Endothelial cell of umbilical vein (primary cell): ENCODE measurements at regions not wholly inside any gene's neighbourhood (a gene's known extent, or its start where the extent isn't known, plus 50 kb on each side); places are given as distances from the start of the nearest gene placed in this dataset.

ENCODE experiments used
- BruUV-seq: library from RNA; stranded (reverse); fragments of 400-500 nt; replicated peaks from 2 replicates; lab custom pipeline; 2021; lab: Mats Ljungman, UMichigan
- CTCF ChIA-PET: fragments of 300-600, 350-600 bp; sonication (Branson Sonifier 250); formaldehyde crosslinking; loops from one replicate; lab custom pipeline; 2021; ENCODE audit warnings: antibody characterized with exemption, inconsistent platforms; lab: Charles Lee
- POLR2A ChIA-PET: fragments of 300-600, 350-600 bp; sonication (Branson Sonifier 250); formaldehyde crosslinking; loops from one replicate; lab custom pipeline; 2021; ENCODE audit warnings: antibody characterized with exemption, inconsistent platforms; lab: Charles Lee
- DNase-seq: peaks from one replicate; pipeline ENCODE4 v3.0.0-alpha.2; 2011; ENCODE audit warnings: low read depth, low spot score
- FAIRE-seq: peaks from 2 replicates; lab custom pipeline; 2011; peaks lifted over from hg19 to GRCh38; lab: Jason Lieb, UNC
- H2AFZ ChIP-seq: 2 replicates; pipeline ENCODE4 v1.6.0; 2012; ENCODE audit warnings: low read depth, low read length, control low read depth, inconsistent platforms
- H3K27ac ChIP-seq: 2 replicates; pipeline ENCODE4 v1.5.1; 2011; ENCODE audit warnings: low read depth, mild to moderate bottlenecking, control low read depth, low read length, moderate library complexity; ENCODE audit not compliant: insufficient read depth
- H3K27me3 ChIP-seq, 2 experiments: 2 replicates each; pipeline versions ENCODE4 v1.6.0 to v1.6.1; 2011; ENCODE audit warnings: low read length in 2 of 2, mixed read lengths in 1 of 2; ENCODE audit not compliant: control insufficient read depth in 2 of 2, insufficient read depth in 2 of 2
- H3K36me3 ChIP-seq, 2 experiments: 2 replicates in 1 of 2; 3 replicates in 1 of 2; pipeline ENCODE4 v1.5.1; 2011; ENCODE audit warnings: low read length in 2 of 2, mild to moderate bottlenecking in 1 of 2, moderate library complexity in 1 of 2; ENCODE audit not compliant: control insufficient read depth in 2 of 2, insufficient read depth in 2 of 2; ENCODE audit errors: extremely low read depth in 1 of 2
- H3K4me1 ChIP-seq: 3 replicates; pipeline ENCODE4 v1.5.1; 2011; ENCODE audit warnings: mild to moderate bottlenecking, low read length; ENCODE audit not compliant: control insufficient read depth, insufficient read depth; ENCODE audit errors: extremely low read depth
- H3K4me2 ChIP-seq: 2 replicates; pipeline ENCODE4 v1.6.1; 2011; ENCODE audit warnings: low read length, control low read depth, mixed read lengths; ENCODE audit not compliant: insufficient read depth
- H3K4me3 ChIP-seq, 3 experiments: fragments of 200-600 bp in 1 of 3; sonication (generic), shearing (Covaris generic) in 1 of 3; replicated peaks in 1 of 3; 2 replicates each; pipeline ENCODE4 v1.5.1; 2011 to 2016; ENCODE audit warnings: control low read depth in 3 of 3, low read length in 3 of 3, mild to moderate bottlenecking in 2 of 3, inconsistent platforms in 1 of 3, low read depth in 1 of 3, moderate library complexity in 1 of 3; ENCODE audit not compliant: insufficient read depth in 1 of 3
- H3K79me2 ChIP-seq: 2 replicates; pipeline ENCODE4 v1.6.0; 2012; ENCODE audit warnings: low read length, inconsistent platforms; ENCODE audit not compliant: control insufficient read depth, insufficient read depth
- H3K9ac ChIP-seq: replicated peaks from 2 replicates; pipeline ENCODE3; 2011; ENCODE audit warnings: low read length, control low read depth; ENCODE audit not compliant: insufficient read depth; ENCODE audit errors: extremely low read depth
- H3K9me1 ChIP-seq: replicated peaks from 3 replicates; pipeline ENCODE4 v1.6.0; 2011; ENCODE audit warnings: mild to moderate bottlenecking, low read length; ENCODE audit not compliant: control insufficient read depth, insufficient read depth; ENCODE audit errors: extremely low read depth
- H3K9me3 ChIP-seq: replicated peaks from 2 replicates; pipeline ENCODE4 v1.5.1; 2012; ENCODE audit warnings: low read length, inconsistent platforms; ENCODE audit not compliant: control insufficient read depth, insufficient read depth
- H4K20me1 ChIP-seq: replicated peaks from 2 replicates; pipeline ENCODE3; 2011; ENCODE audit warnings: mild to moderate bottlenecking, low read length; ENCODE audit not compliant: control insufficient read depth, insufficient read depth; ENCODE audit errors: extremely low read depth
- EZH2 ChIP-seq: IDR thresholded peaks from 2 replicates; pipeline ENCODE4 v1.6.1; 2012; ENCODE audit warnings: borderline replicate concordance, low read depth, mild to moderate bottlenecking, moderate library complexity, low read length, inconsistent platforms; ENCODE audit not compliant: severe bottlenecking
- FOS ChIP-seq: IDR thresholded peaks from 2 replicates; pipeline ENCODE4 v1.6.1; 2011; ENCODE audit warnings: mild to moderate bottlenecking, low read length, moderate library complexity, borderline replicate concordance; ENCODE audit not compliant: insufficient read depth
- GATA2 ChIP-seq: IDR thresholded peaks from 2 replicates; pipeline ENCODE4 v1.7.0; 2011; ENCODE audit warnings: low read depth, mild to moderate bottlenecking, moderate library complexity, mixed read lengths, low read length; ENCODE audit not compliant: insufficient read length, insufficient read depth
- JUN ChIP-seq: IDR thresholded peaks from 2 replicates; pipeline ENCODE4 v1.6.1; 2011; ENCODE audit warnings: borderline replicate concordance, low read depth; ENCODE audit not compliant: insufficient read length, insufficient read depth
- MYC ChIP-seq: IDR thresholded peaks from one replicate; pipeline ENCODE4 v1.6.1; 2011; ENCODE audit warnings: mild to moderate bottlenecking, low read depth, low read length
- POLR2A ChIP-seq: IDR thresholded peaks from 2 replicates; pipeline ENCODE4 v1.6.1; 2012; ENCODE audit warnings: low read depth, mild to moderate bottlenecking, control low read depth, low read length
- POLR2AphosphoS5 ChIP-seq: IDR thresholded peaks from 2 replicates; pipeline ENCODE4 v1.6.1; 2012; ENCODE audit warnings: low read depth, mild to moderate bottlenecking, control low read depth, low read length, moderate library complexity; ENCODE audit not compliant: insufficient read depth
- dilution Hi-C: fragments of 300-500 bp; cut with MboI; formaldehyde crosslinking; loops from one replicate; pipeline ENCODE4 v1.15.0; 2019; ENCODE audit warnings: low sequenced_read_pairs; ENCODE audit not compliant: extremely low pct_ligation_motif_present
- intact Hi-C: fragments of 100-400 bp; cut with micrococcal nuclease; formaldehyde crosslinking; loops from one replicate; pipeline ENCODE4 v1.10.0; 2022
- TF ChIP-seq, protein P1 (sequence below): IDR thresholded peaks from 2 replicates; pipeline ENCODE4 v1.6.1; 2011; ENCODE audit not compliant: insufficient read depth, insufficient read length
- TF ChIP-seq, protein P2 (sequence below), 2 donors: IDR thresholded peaks; 1 replicate in 1 of 2; 2 replicates in 1 of 2; pipeline ENCODE4 v1.5.1; 2011; ENCODE audit warnings: low read length in 2 of 2, mild to moderate bottlenecking in 2 of 2, moderate library complexity in 2 of 2, control low read depth in 1 of 2, inconsistent platforms in 1 of 2, low read depth in 1 of 2; ENCODE audit not compliant: insufficient read depth in 1 of 2; ENCODE audit errors: extremely low read depth in 1 of 2

DNA sequence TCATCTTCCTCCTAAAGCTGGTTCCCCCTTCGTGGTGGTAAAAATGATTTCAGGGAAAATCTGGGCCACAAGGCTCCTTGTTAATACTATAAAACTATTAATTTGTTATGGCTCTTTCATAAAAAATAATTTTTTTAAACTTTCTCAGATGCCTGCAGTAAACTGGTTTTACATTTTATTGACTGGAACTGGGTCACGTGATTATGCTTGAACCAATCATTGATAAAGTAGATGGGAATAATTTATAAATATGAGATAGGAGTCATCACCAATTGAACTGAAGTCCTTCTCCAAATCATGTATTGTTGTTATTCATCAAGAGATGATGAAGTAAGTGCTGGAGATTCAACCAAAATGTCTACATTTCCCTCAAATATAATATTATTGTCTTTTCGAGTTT lies 138.4 kb downstream of the SLC17A6 start:
- DNase-seq, result no peak
- BruUV-seq, result no TSS peak
- Histone ChIP-seq H3K4me1 (no peaks in the 10 kb centered on the region), H2AFZ (no peak overlapping the region), H3K27me3 (no peaks in the 10 kb centered on the region), H3K9me1 (no peaks in the 10 kb centered on the region), H3K9ac (no peak overlapping the region), H3K9me3 (no peaks in the 10 kb centered on the region), H4K20me1 (no peaks in the 10 kb centered on the region), H3K4me2 (no peak overlapping the region), H3K36me3 (no peaks in the 10 kb centered on the region), H3K79me2 (no peaks in the 10 kb centered on the region), H3K27ac (no peak overlapping the region), H3K4me3 (no peak overlapping the region)
- TF ChIP-seq FOS (no peak), POLR2A (no peak), MYC (no peak), JUN (no peak), GATA2 (no peak), POLR2AphosphoS5 (no peak), EZH2 (no peak)
- TF ChIP-seq, protein P1, sequence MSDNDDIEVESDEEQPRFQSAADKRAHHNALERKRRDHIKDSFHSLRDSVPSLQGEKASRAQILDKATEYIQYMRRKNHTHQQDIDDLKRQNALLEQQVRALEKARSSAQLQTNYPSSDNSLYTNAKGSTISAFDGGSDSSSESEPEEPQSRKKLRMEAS, result no peak
- TF ChIP-seq, protein P2, sequence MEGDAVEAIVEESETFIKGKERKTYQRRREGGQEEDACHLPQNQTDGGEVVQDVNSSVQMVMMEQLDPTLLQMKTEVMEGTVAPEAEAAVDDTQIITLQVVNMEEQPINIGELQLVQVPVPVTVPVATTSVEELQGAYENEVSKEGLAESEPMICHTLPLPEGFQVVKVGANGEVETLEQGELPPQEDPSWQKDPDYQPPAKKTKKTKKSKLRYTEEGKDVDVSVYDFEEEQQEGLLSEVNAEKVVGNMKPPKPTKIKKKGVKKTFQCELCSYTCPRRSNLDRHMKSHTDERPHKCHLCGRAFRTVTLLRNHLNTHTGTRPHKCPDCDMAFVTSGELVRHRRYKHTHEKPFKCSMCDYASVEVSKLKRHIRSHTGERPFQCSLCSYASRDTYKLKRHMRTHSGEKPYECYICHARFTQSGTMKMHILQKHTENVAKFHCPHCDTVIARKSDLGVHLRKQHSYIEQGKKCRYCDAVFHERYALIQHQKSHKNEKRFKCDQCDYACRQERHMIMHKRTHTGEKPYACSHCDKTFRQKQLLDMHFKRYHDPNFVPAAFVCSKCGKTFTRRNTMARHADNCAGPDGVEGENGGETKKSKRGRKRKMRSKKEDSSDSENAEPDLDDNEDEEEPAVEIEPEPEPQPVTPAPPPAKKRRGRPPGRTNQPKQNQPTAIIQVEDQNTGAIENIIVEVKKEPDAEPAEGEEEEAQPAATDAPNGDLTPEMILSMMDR (IDR thresholded peaks at IDR 0.05; ENCODE audit: extremely low read depth in 1 of 2, insufficient read depth in 1 of 2, low read depth in 1 of 2, low read length in 2 of 2), result no peak
- dilution Hi-C loops, result no loop called here
- no peak for FAIRE-seq
- ChIA-PET CTCF (no interaction called here), POLR2A (no interaction called here)
- intact Hi-C loops, result loop anchor here (10.0 kb wide), 1 partner anchor 112 kb away; no protein-coding TSS in a partner anchor
